DOHH2 (cell line): ENCODE measurements at regions not wholly inside any gene's neighbourhood (a gene's known extent, or its start where the extent isn't known, plus 50 kb on each side); places are given as distances from the start of the nearest gene placed in this dataset.

ENCODE experiments used
- CTCF ChIP-seq: fragments of 200-600 bp; sonication (generic); IDR thresholded peaks from one replicate; pipeline ENCODE4 v1.5.1; 2014; ENCODE audit warnings: antibody characterized with exemption, mild to moderate bottlenecking, low read depth, low read length; ENCODE audit not compliant: poor library complexity, severe bottlenecking
- EZH2phosphoT487 ChIP-seq: fragments of 200-600 bp; sonication (generic); IDR thresholded peaks from 2 replicates; pipeline ENCODE4 v1.6.1; 2017; ENCODE audit warnings: borderline replicate concordance, mild to moderate bottlenecking, antibody characterized with exemption, low read length, moderate library complexity, mixed read lengths

GRCh38 chr18:43933177-43933576, 655.9 kb upstream of the SYT4 start:
- TF ChIP-seq CTCF (no peak), EZH2phosphoT487 (no peak)
